Tibial nerve (tissue), 4 donors: ENCODE measurements at regions not wholly inside any gene's neighbourhood (a gene's known extent, or its start where the extent isn't known, plus 50 kb on each side); places are given as distances from the start of the nearest gene placed in this dataset.
A peak's percentile ranks its signal among the peaks of the same experiment; 100 is the strongest.
"Not testable (repeated sequence)": the region's sequence is repeated elsewhere in the genome, so short reads cannot be mapped to it uniquely, and the experiment has no call there.

ENCODE experiments used
- DNase-seq, 2 donors: peaks; one replicate each; pipeline ENCODE4 v3.0.0-alpha.2; 2019; ENCODE audit warnings: low spot score in 2 of 2
- H3K27ac ChIP-seq, 4 donors: fragments of 200-600 bp; sonication (generic) in 3 of 4; one replicate each; pipeline ENCODE4 v1.5.1; 2017 to 2019; ENCODE audit warnings: mild to moderate bottlenecking in 1 of 4
- H3K27me3 ChIP-seq, 2 donors: fragments of 200-600 bp; sonication (generic) in 1 of 2; one replicate each; pipeline versions ENCODE4 v1.5.1 to v1.6.0; 2017 to 2019
- H3K36me3 ChIP-seq, 3 donors: fragments of 200-600 bp; sonication (generic); one replicate each; pipeline ENCODE4 v1.5.1; 2018 to 2019
- H3K4me1 ChIP-seq, 4 donors: fragments of 200-600 bp; sonication (generic) in 3 of 4; one replicate each; pipeline ENCODE4 v1.5.1; 2017 to 2019
- H3K4me3 ChIP-seq, 4 donors: fragments of 200-600 bp; sonication (generic) in 3 of 4; one replicate each; pipeline ENCODE4 v1.5.1; 2017 to 2019; ENCODE audit warnings: mild to moderate bottlenecking in 1 of 4, moderate library complexity in 1 of 4
- H3K9me3 ChIP-seq, 4 donors: fragments of 200-600 bp; sonication (generic) in 3 of 4; one replicate each; pipeline ENCODE4 v1.5.1; 2017 to 2019
- CTCF ChIP-seq, 5 experiments: fragments of 200-600 bp in 3 of 5; fragments of 450-650 bp in 2 of 5; sonication (generic) in 3 of 5; IDR thresholded peaks; one replicate each; pipeline ENCODE4 v1.5.1; 2016 to 2019; ENCODE audit warnings: antibody characterized with exemption in 5 of 5, mild to moderate bottlenecking in 3 of 5, moderate library complexity in 2 of 5
- EP300 ChIP-seq, 2 donors: sonication (generic); formaldehyde crosslinking; IDR thresholded peaks; one replicate each; pipeline ENCODE4 v1.6.1; 2017; ENCODE audit warnings: antibody characterized with exemption in 2 of 2, mild to moderate bottlenecking in 1 of 2
- POLR2A ChIP-seq, 2 donors: fragments of 450-650 bp; IDR thresholded peaks; one replicate each; pipeline ENCODE4 v1.6.1; 2017; ENCODE audit warnings: antibody characterized with exemption in 2 of 2, mild to moderate bottlenecking in 2 of 2, moderate library complexity in 2 of 2
- WGBS, 2 donors: methylation state at CpG; one replicate each; pipeline ENCODE4 v1.1.5; 2018; 5-methylcytosine and 5-hydroxymethylcytosine counted together

GRCh38 chr2:156254637-156255067, 77.9 kb downstream of the NR4A2 start:
- H3K27me3 ChIP-seq, H3K36me3 ChIP-seq, DNase-seq, H3K9me3 ChIP-seq, H3K4me1 ChIP-seq, H3K27ac ChIP-seq: not testable (repeated sequence)
- 61 to 89% methylated on average over 20 to 27 of the region's 27 CpGs for WGBS, 2 donors
- H3K4me3 ChIP-seq: peak overlapping the region in 1 of 4 donors; percentile 35

GRCh38 chr2:156253765-156254164, 78.8 kb downstream of the NR4A2 start:
- TF ChIP-seq EP300 (IDR thresholded peaks at IDR 0.05) (no peak), CTCF (IDR thresholded peaks at IDR 0.05) (no peak), POLR2A (IDR thresholded peaks at IDR 0.05) (no peak)
- Histone ChIP-seq H3K27ac (no peak overlapping the region), H3K4me1 (no peaks in the 10 kb centered on the region), H3K9me3 (peaks cover 0 to 8% (median 0%) of the 10 kb centered on the region in 4 donors), H3K36me3 (no peaks in the 10 kb centered on the region), H3K27me3 (no peaks in the 10 kb centered on the region), H3K4me3 (no peak overlapping the region)
- no peak for DNase-seq
- whole genome bisulfite sequencing, 2 donors: 89 to 93% methylated on average over 2 of the region's 2 CpGs

- DNase-seq: no peak
- no peak for TF ChIP-seq EP300 (IDR thresholded peaks at IDR 0.05)
- no peak overlapping the region for H3K4me3 ChIP-seq
Measured at GRCh38 chr2:156242874-156243273, 89.6 kb downstream of the NR4A2 start.

GRCh38 chr2:156237558-156237957, 95.0 kb downstream of the NR4A2 start:
- Histone ChIP-seq H3K4me1 (no peaks in the 10 kb centered on the region), H3K9me3 (peaks cover 0 to 25% (median 7%) of the 10 kb centered on the region in 4 donors), H3K36me3 (no peaks in the 10 kb centered on the region), H3K27ac (no peak overlapping the region), H3K4me3 (no peak overlapping the region), H3K27me3 (no peaks in the 10 kb centered on the region)
- TF ChIP-seq CTCF (IDR thresholded peaks at IDR 0.05) (no peak), EP300 (IDR thresholded peaks at IDR 0.05) (no peak), POLR2A (IDR thresholded peaks at IDR 0.05) (no peak)
- DNase-seq: no peak
- 60 to 64% methylated on average over 2 of the region's 2 CpGs for WGBS, 2 donors

More at GRCh38 chr2:156242874-156243273, 89.6 kb downstream of the NR4A2 start:
- Histone ChIP-seq H3K36me3 (no peaks in the 10 kb centered on the region), H3K27me3 (no peaks in the 10 kb centered on the region), H3K4me1 (no peaks in the 10 kb centered on the region), H3K27ac (no peak overlapping the region), H3K9me3 (peaks cover 0 to 2% (median under 1%) of the 10 kb centered on the region in 4 donors)
- 81 to 88% methylated on average over 1 of the region's 1 CpG for WGBS, 2 donors

- 69 to 78% methylated on average over 1 of the region's 1 CpG for WGBS, 2 donors
- peaks cover 0 to 30% (median 5%) of the 10 kb centered on the region in 4 donors for H3K9me3 ChIP-seq
- H3K27ac ChIP-seq: no peak overlapping the region
- H3K4me3 ChIP-seq: no peak overlapping the region
- TF ChIP-seq EP300 (IDR thresholded peaks at IDR 0.05): no peak
- TF ChIP-seq CTCF (IDR thresholded peaks at IDR 0.05): no peak
- TF ChIP-seq POLR2A (IDR thresholded peaks at IDR 0.05): no peak
- no peak for DNase-seq
- H3K36me3 ChIP-seq: no peaks in the 10 kb centered on the region
- no peaks in the 10 kb centered on the region for H3K4me1 ChIP-seq
- no peaks in the 10 kb centered on the region for H3K27me3 ChIP-seq
Measured at GRCh38 chr2:156229724-156230362, 102.7 kb downstream of the NR4A2 start.

GRCh38 chr2:156223328-156223727, 109.2 kb downstream of the NR4A2 start:
- WGBS, 2 donors: 84 to 90% methylated on average over 1 of the region's 1 CpG
- not testable (repeated sequence) for H3K36me3 ChIP-seq, H3K4me3 ChIP-seq

More at GRCh38 chr2:156223328-156223727, 109.2 kb downstream of the NR4A2 start:
- not testable (repeated sequence) for H3K4me1 ChIP-seq, H3K27ac ChIP-seq, H3K27me3 ChIP-seq, DNase-seq
- peaks cover 0 to 35% (median 1%) of the 10 kb centered on the region in 4 donors for H3K9me3 ChIP-seq
